ENCODE measurements at regions not wholly inside any gene's neighbourhood (a gene's known extent, or its start where the extent isn't known, plus 50 kb on each side); places are given as distances from the start of the nearest gene placed in this dataset.

DNA sequence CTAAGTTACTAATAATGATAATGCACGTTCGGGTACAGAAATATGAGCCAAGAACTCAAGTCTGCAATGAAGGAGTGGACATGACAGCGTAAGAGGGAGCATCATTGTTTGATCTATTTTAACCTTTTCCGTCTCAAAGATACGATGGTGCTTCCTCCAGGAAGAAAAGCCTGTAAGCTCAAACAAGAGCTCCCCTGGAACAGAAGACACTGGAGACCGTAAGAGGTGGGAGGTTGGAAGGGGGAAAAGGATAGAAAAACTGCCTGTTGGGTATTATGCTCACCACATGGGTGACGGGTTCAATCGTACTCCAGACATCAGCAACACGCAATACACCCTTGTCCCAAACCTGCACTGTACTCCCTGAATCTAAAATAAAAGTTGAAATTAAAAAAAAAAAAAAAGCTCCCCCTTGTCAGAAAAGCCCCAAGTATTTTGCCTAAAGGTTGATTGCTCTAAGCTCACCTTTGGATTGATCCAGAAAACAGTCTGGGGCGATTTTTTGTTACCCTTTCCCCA, 180.5 kb downstream of the TRIM27 start:
- DNase-seq, result no peak
- peaks cover 0 to 99% (median 56%) of the 10 kb centered on the region in 7 donors for H3K27me3 ChIP-seq (replicated peaks in 1 of 7)

DNA sequence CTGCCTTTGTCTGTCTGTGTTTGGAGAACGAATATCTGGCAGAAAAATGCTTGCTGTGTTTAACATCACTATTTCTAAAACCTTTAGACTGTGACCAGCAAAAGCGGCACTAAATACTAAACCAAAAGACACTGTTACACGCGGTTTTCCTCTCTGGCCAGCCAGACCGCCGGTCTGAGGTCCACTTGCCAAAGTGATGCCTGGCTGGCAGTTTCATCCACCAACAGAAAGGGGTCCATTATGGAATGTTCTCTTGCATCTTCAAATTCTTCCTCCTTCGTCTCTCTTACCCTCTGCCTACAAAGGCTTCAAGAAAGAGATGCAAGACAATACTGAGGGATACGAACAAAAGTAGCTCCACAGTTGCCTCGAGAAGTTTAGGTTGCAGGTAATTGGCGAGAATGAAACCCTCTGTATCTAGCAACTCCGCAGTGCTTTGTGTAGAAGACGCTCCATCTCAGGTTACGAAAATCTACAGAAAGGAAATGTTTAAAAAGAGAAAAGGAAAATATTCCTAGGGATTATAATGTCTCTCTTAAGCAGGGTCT, 176.6 kb downstream of the TRIM27 start:
- Histone ChIP-seq H3K36me3 (no peaks in the 10 kb centered on the region), H3K4me3 (peak overlapping the region in 1 of 8 donors; percentile 47), H3K4me1 (no peaks in the 10 kb centered on the region), H3K27ac (peak overlapping the region in 1 of 8 donors; percentile 42), H3K27me3 (replicated peaks in 1 of 7) (peaks cover 0 to 91% (median 23%) of the 10 kb centered on the region in 7 donors), H3K9me3 (peaks cover 0 to 39% (median 22%) of the 10 kb centered on the region in 8 donors)
- TF ChIP-seq, protein P1, sequence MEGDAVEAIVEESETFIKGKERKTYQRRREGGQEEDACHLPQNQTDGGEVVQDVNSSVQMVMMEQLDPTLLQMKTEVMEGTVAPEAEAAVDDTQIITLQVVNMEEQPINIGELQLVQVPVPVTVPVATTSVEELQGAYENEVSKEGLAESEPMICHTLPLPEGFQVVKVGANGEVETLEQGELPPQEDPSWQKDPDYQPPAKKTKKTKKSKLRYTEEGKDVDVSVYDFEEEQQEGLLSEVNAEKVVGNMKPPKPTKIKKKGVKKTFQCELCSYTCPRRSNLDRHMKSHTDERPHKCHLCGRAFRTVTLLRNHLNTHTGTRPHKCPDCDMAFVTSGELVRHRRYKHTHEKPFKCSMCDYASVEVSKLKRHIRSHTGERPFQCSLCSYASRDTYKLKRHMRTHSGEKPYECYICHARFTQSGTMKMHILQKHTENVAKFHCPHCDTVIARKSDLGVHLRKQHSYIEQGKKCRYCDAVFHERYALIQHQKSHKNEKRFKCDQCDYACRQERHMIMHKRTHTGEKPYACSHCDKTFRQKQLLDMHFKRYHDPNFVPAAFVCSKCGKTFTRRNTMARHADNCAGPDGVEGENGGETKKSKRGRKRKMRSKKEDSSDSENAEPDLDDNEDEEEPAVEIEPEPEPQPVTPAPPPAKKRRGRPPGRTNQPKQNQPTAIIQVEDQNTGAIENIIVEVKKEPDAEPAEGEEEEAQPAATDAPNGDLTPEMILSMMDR (IDR thresholded peaks at IDR 0.05 in 8 of 11, conservative IDR thresholded peaks at IDR 0.05 in 3 of 11), result no peak
- TF ChIP-seq POLR2AphosphoS5 (IDR thresholded peaks at IDR 0.05) (no peak), POLR2A (IDR thresholded peaks at IDR 0.05) (no peak)
- 47 to 53% (median 48%) methylated on average over 13 of the region's 13 CpGs for WGBS, 5 donors
- DNase-seq, result no peak
- intact Hi-C loops (cut with DNase I; ENCODE audit: low total_unique reads), result no loop called here

More for the DNA sequence above, 180.5 kb downstream of the TRIM27 start:
- Histone ChIP-seq H3K9me3 (peaks cover 0 to 24% (median 0%) of the 10 kb centered on the region in 8 donors), H3K36me3 (no peaks in the 10 kb centered on the region), H3K4me3 (no peak overlapping the region), H3K27ac (no peak overlapping the region), H3K4me1 (no peaks in the 10 kb centered on the region)
- 12 to 18% (median 13%) methylated on average over 10 of the region's 10 CpGs for WGBS, 5 donors
- TF ChIP-seq, protein P1 (IDR thresholded peaks at IDR 0.05 in 8 of 11, conservative IDR thresholded peaks at IDR 0.05 in 3 of 11), result no peak
- TF ChIP-seq POLR2AphosphoS5 (IDR thresholded peaks at IDR 0.05), result no peak
- TF ChIP-seq POLR2A (IDR thresholded peaks at IDR 0.05), result no peak
- intact Hi-C loops (cut with DNase I; ENCODE audit: low total_unique reads), result no loop called here

DNA sequence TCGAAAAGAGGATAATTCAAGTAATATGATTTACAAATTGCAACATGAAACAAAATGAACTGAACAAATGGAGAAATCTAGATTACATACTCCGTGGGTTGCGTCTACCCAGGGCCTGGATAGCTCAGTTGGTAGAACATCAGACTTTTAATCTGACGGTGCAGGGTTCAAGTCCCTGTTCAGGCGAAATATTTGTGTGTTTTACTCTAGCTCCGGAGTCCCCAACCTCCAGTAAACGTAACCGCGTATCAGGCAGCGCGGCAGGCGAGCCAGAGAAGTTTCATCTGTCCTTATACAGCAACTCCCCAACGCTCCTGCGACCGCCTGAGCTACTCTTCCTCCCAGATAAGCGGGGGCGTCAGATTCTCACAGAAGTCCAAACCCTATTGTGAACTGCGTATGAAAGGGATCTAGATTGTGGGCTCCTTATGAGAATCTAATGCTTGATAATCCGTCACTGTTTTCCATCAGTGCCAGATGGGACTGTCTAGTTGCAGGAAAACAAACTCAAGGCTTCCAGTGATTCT, 176.1 kb downstream of the TRIM27 start:
- Histone ChIP-seq H3K36me3 (no peaks in the 10 kb centered on the region), H3K27ac (peak overlapping the region in 1 of 8 donors; percentile 42), H3K27me3 (replicated peaks in 1 of 7) (peaks cover 0 to 91% (median 21%) of the 10 kb centered on the region in 7 donors), H3K4me1 (no peaks in the 10 kb centered on the region), H3K9me3 (peaks cover 0 to 39% (median 22%) of the 10 kb centered on the region in 8 donors), H3K4me3 (peak overlapping the region in 1 of 8 donors; percentile 47)
- no peak for DNase-seq
- intact Hi-C loops (cut with DNase I; ENCODE audit: low total_unique reads), result no loop called here
- TF ChIP-seq, protein P1 (IDR thresholded peaks at IDR 0.05 in 8 of 11, conservative IDR thresholded peaks at IDR 0.05 in 3 of 11), result no peak
- TF ChIP-seq POLR2AphosphoS5 (IDR thresholded peaks at IDR 0.05) (no peak), POLR2A (IDR thresholded peaks at IDR 0.05) (no peak)
- 18 to 20% (median 19%) methylated on average over 19 of the region's 19 CpGs for WGBS, 5 donors

DNA sequence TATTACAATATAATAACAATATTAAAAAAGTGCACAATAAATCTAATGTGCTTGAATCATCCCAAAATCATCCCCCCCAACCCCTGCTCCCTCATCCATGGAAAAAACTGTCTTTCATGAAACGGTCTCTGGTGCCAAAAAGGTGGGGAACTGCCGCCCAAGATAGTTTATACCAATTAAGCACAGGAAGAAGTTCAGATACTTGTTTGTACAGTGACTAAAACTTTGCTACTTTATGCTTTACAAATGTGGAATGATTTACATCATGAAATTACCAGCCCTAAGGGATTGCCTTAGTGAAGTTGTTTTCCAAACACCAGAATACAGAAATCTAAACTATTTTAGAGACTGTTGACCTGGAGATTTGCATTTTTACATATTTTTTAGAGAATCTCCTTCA, 175.6 kb downstream of the TRIM27 start:
- peak overlapping the region in 1 of 8 donors; percentile 47 for H3K4me3 ChIP-seq
- WGBS, 5 donors, result 25 to 47% (median 39%) methylated on average over 2 of the region's 2 CpGs
- peaks cover 0 to 39% (median 22%) of the 10 kb centered on the region in 8 donors for H3K9me3 ChIP-seq
- TF ChIP-seq POLR2A (IDR thresholded peaks at IDR 0.05) (no peak), POLR2AphosphoS5 (IDR thresholded peaks at IDR 0.05) (no peak)
- TF ChIP-seq, protein P1 (IDR thresholded peaks at IDR 0.05 in 8 of 11, conservative IDR thresholded peaks at IDR 0.05 in 3 of 11), result no peak
- intact Hi-C loops (cut with DNase I; ENCODE audit: low total_unique reads), result no loop called here
- DNase-seq, result no peak
- H3K27me3 ChIP-seq (replicated peaks in 1 of 7), result peaks cover 0 to 91% (median 18%) of the 10 kb centered on the region in 7 donors
- H3K27ac ChIP-seq, result no peak overlapping the region
- H3K4me1 ChIP-seq, result no peaks in the 10 kb centered on the region
- no peaks in the 10 kb centered on the region for H3K36me3 ChIP-seq
